ENCODE measurements at regions not wholly inside any gene's neighbourhood (a gene's known extent, or its start where the extent isn't known, plus 50 kb on each side); places are given as distances from the start of the nearest gene placed in this dataset.

DNA sequence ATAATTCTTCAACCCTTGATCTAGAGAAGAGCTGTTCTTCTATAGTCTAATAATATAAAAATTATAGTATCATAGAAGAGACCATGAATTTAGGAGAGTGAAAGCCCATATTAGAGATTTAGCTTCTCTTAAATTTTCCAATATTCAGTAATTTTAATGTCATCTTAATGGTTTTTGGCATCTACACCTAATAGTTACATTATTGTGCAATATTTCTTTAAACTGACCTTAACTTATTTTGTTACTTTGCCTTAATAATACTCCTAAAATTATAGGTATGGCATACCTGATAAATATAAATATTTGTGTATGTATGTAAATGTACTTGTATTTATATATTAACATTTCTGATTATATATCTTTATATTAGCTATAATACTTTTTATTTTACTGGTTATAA lies 78.0 kb upstream of the CWC22 start:
- ATAC-seq (no peak), DNase-seq (no peak)
- intact Hi-C loops (cut with DNase I) = no loop called here
- Histone ChIP-seq H3K36me3 (replicated peaks in 1 of 2; ENCODE audit: insufficient read depth in 1 of 2, low read depth in 2 of 2) (no peaks in the 10 kb centered on the region), H3K4me1 (no peaks in the 10 kb centered on the region), H3K27me3 (no peaks in the 10 kb centered on the region), H3K27ac (no peak overlapping the region), H3K9me3 (no peaks in the 10 kb centered on the region), H3K4me3 (no peak overlapping the region)
- no peak for TF ChIP-seq POLR2A (IDR thresholded peaks at IDR 0.05)
- TF ChIP-seq, protein P1, sequence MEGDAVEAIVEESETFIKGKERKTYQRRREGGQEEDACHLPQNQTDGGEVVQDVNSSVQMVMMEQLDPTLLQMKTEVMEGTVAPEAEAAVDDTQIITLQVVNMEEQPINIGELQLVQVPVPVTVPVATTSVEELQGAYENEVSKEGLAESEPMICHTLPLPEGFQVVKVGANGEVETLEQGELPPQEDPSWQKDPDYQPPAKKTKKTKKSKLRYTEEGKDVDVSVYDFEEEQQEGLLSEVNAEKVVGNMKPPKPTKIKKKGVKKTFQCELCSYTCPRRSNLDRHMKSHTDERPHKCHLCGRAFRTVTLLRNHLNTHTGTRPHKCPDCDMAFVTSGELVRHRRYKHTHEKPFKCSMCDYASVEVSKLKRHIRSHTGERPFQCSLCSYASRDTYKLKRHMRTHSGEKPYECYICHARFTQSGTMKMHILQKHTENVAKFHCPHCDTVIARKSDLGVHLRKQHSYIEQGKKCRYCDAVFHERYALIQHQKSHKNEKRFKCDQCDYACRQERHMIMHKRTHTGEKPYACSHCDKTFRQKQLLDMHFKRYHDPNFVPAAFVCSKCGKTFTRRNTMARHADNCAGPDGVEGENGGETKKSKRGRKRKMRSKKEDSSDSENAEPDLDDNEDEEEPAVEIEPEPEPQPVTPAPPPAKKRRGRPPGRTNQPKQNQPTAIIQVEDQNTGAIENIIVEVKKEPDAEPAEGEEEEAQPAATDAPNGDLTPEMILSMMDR (IDR thresholded peaks at IDR 0.05) = no peak

DNA sequence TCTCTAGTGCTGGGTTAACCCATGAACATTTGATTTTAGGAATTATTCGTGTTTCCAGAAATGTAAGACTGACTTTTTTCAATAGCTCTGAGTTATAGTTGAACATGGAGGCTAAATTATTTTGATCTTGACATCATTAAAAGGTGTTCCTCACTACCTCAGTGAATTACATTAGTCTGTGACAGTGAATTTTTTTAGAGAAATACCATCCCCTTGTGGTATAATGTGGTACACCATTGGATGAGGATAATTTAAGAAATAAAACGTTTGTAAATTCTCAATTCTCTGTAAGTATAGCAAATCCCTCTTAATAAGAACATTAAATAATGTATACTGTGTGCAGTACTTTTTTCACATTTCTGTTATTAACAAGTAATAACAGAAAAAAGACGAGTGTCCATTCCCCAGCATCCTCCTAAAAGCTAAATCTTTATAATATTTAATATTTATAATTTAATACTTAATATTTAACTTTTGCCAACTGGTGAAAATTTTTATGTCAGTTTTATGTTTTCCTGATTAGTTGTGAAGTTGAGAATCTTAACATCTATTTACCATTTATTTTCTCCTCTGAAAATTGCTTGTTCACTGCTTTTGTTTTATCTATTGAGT lies 70.3 kb upstream of the CWC22 start:
- 5 to 8% methylated on average over 3 of the region's 3 CpGs for WGBS, 2 donors
- DNase-seq = no peak
- H3K4me1 ChIP-seq = no peaks in the 10 kb centered on the region

DNA sequence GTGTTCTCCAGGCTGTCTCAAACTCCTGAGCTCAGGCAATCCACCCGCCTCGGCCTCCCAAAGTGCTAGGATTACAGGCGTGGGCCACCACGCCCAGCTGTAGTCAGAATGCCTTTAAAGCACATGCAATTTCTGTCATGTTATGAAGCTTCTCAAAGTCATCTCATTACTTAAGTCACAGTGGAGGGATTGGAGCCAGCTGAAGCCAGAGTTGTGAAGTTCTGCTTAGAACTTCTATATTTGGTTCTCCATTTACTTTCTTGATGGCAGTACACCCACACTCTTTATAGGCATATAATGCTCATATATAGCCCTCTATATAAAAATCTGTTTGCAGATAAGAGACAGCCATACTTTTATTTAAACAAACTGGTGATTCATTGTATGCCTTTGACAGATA lies 68.8 kb upstream of the CWC22 start:
- intact Hi-C loops (cut with DNase I) = no loop called here
- H3K27me3 ChIP-seq = no peaks in the 10 kb centered on the region
- no peak overlapping the region for H3K27ac ChIP-seq
- H3K4me3 ChIP-seq = no peak overlapping the region
- H3K9me3 ChIP-seq = no peaks in the 10 kb centered on the region
- no peaks in the 10 kb centered on the region for H3K36me3 ChIP-seq (replicated peaks in 1 of 2; ENCODE audit: insufficient read depth in 1 of 2, low read depth in 2 of 2)
- ATAC-seq (no peak), DNase-seq (no peak)
- no peaks in the 10 kb centered on the region for H3K4me1 ChIP-seq
- WGBS, 2 donors = 77 to 82% methylated on average over 4 of the region's 4 CpGs
- TF ChIP-seq, protein P1 (IDR thresholded peaks at IDR 0.05) = no peak
- TF ChIP-seq POLR2A (IDR thresholded peaks at IDR 0.05) = no peak

More for the DNA sequence above, 70.3 kb upstream of the CWC22 start:
- ATAC-seq = no peak
- H3K27ac ChIP-seq = no peak overlapping the region
- no peaks in the 10 kb centered on the region for H3K27me3 ChIP-seq
- intact Hi-C loops (cut with DNase I) = no loop called here
- no peak overlapping the region for H3K4me3 ChIP-seq
- no peaks in the 10 kb centered on the region for H3K36me3 ChIP-seq (replicated peaks in 1 of 2; ENCODE audit: insufficient read depth in 1 of 2, low read depth in 2 of 2)
- H3K9me3 ChIP-seq = no peaks in the 10 kb centered on the region
- TF ChIP-seq, protein P1 (IDR thresholded peaks at IDR 0.05) = peak in 5 of 7 experiments; percentile 15 to 40 (median 33)
- no peak for TF ChIP-seq POLR2A (IDR thresholded peaks at IDR 0.05)

DNA sequence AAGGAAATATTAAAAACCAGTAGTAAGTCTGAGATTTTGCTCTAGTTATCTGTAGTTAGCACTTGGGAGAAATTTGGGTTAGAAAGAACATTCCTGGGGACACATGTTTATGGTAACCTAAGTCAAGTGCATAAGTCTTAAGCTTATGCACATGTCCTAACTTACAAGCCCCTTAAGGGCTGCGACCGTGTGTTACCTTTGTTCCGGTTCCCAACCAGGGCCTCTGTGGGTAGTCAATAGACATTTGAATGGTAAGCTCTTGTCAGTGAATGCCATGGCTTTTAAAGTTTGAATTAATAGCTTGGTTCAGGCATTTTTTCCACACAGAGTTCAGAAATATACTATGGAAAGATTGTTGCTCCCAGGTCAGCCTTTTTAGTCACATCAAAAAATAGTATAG lies 64.7 kb upstream of the CWC22 start:
- H3K27ac ChIP-seq = no peak overlapping the region
- intact Hi-C loops (cut with DNase I) = no loop called here
- H3K27me3 ChIP-seq = no peaks in the 10 kb centered on the region
- H3K4me3 ChIP-seq = no peak overlapping the region
- ATAC-seq (no peak), DNase-seq (no peak)
- no peaks in the 10 kb centered on the region for H3K4me1 ChIP-seq
- no peaks in the 10 kb centered on the region for H3K36me3 ChIP-seq (replicated peaks in 1 of 2; ENCODE audit: insufficient read depth in 1 of 2, low read depth in 2 of 2)
- H3K9me3 ChIP-seq = peaks cover 0 to 8% (median 2%) of the 10 kb centered on the region in 3 donors
- TF ChIP-seq, protein P1 (IDR thresholded peaks at IDR 0.05) = no peak
- TF ChIP-seq POLR2A (IDR thresholded peaks at IDR 0.05) = no peak
- WGBS, 2 donors = 60 to 61% methylated on average over 3 of the region's 3 CpGs

DNA sequence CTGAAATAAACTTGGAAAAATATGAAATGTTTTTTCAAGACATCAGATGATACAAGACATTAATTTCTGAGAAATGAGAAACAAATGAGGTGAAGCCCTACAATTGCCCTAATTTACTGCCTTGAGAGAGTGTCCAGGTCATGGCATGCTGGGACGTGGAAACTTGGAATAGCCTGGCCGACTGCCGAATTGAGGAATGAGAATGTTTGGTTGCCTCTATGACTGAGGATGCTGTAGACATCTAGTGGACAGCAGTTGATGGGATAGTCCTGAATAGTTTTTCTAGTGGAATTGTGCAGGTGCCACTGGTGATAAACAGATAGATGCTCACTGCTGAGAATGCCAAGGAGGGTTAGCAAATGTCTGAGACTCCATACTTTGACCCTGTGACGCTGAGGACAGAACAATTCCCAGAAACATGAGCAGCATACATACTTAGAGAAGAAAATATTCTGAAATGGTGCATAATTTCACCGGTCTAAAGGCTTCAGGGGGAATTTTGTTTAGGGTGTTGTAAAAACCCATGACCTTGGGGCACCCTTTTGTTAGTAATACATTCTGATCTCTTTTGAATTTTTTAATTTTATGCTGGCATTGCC lies 56.5 kb upstream of the CWC22 start:
- H3K27me3 ChIP-seq = no peaks in the 10 kb centered on the region
- WGBS, 2 donors = 72 to 77% methylated on average over 5 of the region's 5 CpGs
- TF ChIP-seq POLR2A (IDR thresholded peaks at IDR 0.05) = no peak
- TF ChIP-seq, protein P1 (IDR thresholded peaks at IDR 0.05) = no peak
- no peaks in the 10 kb centered on the region for H3K36me3 ChIP-seq (replicated peaks in 1 of 2; ENCODE audit: insufficient read depth in 1 of 2, low read depth in 2 of 2)
- H3K4me1 ChIP-seq = no peaks in the 10 kb centered on the region
- H3K4me3 ChIP-seq = no peak overlapping the region
- no peak overlapping the region for H3K27ac ChIP-seq
- DNase-seq (no peak), ATAC-seq (no peak)
- intact Hi-C loops (cut with DNase I) = no loop called here
- no peaks in the 10 kb centered on the region for H3K9me3 ChIP-seq
